DMS53 (cell line): ENCODE measurements at regions not wholly inside any gene's neighbourhood (a gene's known extent, or its start where the extent isn't known, plus 50 kb on each side); places are given as distances from the start of the nearest gene placed in this dataset.
"Not testable (repeated sequence)": the region's sequence is repeated elsewhere in the genome, so short reads cannot be mapped to it uniquely, and the experiment has no call there.

Experiments used
- DNase-seq: peaks from one replicate; lab custom pipeline; 2025; lab: John Stamatoyannopoulos, UW

DNA sequence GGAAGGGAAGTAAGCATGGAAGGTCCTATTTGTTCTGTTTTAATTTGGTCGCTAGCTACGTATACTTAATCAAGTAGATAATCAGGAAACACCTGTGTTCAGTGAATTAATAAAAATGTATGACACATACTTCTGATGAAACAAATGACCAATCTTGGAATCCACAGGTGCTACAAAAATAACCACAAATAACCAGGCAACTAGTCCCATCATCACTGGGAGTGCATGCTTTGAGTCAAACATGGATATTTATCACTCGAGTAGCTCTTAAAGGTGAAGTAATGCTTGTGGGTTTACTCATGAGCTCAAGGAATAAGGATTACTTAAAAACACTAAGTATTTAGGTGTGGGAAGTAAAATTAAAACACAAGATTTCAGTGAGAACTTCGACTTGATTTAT, 285.6 kb upstream of the ID4 start:
- DNase-seq, result no peak

GRCh38 chr6:19552076-19552475, 285.1 kb upstream of the ID4 start:
- DNase-seq, result no peak

GRCh38 chr6:19552588-19552987, 284.6 kb upstream of the ID4 start:
- no peak for DNase-seq

GRCh38 chr6:19554356-19555225, 282.6 kb upstream of the ID4 start:
- DNase-seq, result peak; percentile 20

DNA sequence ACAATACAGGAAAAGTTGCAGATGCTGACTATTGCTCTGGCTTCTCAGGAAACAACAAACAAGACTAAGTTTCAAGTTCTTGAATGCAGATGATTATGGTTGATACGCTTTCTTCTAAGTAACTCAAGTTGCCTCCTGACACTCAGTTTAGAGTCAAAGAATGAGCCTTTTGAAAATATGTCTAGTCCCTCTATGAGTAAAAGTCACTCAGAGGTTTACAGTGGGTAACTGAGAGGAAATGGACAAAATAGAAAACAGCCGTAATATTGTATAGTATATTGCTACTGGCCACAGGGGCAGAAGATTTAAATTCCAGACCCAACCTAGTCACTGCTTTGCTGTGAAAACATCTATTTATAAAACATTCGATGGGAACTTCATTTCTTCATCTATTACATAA, 280.0 kb upstream of the ID4 start:
- DNase-seq, result no peak

DNA sequence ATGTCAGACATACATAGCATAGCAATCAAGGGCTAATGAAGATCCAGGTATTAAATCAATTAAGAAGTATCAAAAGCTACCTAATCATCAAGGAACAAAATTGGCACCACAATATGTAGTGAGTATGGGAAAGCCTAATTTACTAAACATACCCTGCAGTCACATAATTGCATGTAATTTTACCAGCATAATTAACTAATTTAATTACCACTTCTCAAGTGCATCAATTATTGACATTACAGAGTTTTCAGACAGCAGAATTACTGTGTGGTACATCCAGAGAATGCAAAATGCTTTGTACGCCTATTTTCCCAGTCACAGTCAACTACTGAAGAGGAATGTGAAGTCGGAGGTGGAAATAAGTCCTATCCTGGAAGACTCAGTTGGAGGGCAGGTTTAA, 279.0 kb upstream of the ID4 start:
- no peak for DNase-seq

GRCh38 chr6:19558934-19559333, 278.2 kb upstream of the ID4 start:
- no peak for DNase-seq

DNA sequence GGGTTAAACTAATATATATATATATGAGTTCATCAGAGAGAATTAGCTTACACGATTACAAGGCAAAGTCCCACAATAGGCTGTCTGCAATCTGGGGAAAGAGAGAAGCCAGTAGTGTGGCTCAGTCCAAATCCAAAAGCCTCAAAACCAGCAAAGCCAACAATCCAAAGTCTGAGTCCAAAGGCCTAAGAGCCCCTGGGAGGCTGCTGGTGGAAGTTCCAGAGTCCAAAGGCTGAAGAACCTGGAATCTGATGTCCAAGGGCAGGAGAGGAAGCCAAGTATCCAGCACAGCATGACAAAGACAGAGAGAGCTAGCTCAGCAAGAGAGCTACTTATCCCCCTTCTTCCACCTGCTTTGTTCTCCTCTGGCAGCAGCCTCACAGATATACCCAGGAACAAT, 274.7 kb upstream of the ID4 start:
- DNase-seq, result no peak

DNA sequence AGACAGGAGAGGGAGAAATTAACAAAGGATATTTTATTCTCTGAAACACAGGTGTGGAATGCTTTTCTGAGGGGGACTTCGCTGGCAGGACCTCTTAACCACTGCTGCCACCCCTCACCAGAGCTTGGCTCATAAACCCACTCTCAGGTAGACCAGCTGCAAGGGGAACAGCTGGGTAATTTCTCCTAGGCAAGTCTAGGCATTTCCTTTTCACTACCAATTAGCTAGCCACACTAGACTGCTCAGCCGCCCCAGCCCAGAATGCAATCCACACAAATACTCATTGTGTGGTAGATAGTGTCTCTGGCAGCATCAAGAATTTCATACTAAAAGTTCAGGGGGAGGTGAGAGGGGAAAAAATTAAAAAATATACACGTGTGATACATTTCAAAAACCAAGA, 267.6 kb upstream of the ID4 start:
- DNase-seq, result no peak

DNA sequence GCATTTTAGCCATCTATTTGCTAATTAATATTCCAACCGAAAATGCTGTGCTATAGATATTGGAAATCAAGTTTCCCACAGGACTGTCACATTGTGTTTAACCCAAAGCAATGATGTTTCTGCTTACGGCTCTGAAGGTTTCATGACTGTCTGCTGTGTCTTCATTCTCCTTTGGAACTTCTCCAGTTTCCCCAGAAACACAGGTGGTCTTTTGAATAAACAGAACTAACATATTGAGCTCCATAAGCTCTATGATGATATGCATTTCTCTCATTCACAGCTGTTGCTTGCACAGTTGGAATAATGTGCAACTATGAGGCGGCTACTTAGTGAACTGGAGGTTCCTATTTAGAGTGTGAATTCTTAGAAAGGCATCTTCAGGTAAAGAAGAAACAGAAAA, 266.0 kb upstream of the ID4 start:
- DNase-seq, result no peak

DNA sequence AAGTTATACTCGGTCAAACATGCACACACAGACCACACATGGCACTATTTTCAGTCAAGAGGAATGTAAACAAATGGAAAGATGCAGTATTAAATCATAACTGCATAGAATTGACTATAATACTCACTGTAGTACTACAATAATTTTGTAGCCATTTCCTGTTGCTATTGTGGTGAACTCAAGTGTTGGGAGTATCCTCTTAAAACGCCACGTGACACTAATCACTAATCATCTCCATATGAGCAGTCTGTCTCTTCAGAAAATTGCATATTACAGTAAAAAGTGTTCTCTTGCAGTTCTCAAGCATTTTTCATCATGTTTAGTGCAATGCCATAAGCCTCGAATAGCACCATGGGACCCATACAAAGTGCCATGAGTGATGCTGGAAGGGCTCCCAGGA, 258.7 kb upstream of the ID4 start:
- DNase-seq, result peak; percentile 5

GRCh38 chr6:19584207-19584606, 253.0 kb upstream of the ID4 start:
- not testable (repeated sequence) for DNase-seq

DNA sequence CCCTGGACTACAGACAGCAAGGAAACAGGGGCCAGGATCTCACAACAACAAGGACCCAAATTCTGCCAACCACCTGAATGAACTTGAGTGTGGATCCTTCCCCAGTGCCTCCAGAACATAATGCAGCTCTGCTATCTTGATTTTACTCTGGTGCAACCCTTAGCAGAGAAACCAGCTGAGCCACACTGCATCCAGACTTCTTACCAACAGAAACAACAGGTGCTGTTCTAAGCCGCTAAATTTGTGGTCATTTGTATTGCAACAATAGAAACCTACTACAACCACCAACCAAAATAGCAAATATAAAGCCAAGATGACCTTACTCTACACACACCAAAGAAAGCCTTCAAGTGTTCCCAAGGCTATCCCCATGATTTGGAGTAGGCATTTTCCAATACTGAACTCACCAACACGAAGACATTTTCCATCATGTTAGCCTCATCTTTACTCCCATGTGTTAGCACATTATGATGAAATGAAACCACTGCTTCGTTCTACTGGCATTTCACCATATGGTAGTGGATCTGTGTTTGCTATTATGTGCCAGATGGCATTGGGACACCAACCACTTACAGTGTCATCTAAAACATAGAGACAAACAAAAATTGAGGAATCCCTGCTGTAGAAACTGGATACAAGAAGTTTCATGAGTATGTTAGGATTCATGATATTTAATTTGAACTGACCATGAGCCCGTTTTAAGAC, 249.8 kb upstream of the ID4 start:
- peak; percentile 23 for DNase-seq

DNA sequence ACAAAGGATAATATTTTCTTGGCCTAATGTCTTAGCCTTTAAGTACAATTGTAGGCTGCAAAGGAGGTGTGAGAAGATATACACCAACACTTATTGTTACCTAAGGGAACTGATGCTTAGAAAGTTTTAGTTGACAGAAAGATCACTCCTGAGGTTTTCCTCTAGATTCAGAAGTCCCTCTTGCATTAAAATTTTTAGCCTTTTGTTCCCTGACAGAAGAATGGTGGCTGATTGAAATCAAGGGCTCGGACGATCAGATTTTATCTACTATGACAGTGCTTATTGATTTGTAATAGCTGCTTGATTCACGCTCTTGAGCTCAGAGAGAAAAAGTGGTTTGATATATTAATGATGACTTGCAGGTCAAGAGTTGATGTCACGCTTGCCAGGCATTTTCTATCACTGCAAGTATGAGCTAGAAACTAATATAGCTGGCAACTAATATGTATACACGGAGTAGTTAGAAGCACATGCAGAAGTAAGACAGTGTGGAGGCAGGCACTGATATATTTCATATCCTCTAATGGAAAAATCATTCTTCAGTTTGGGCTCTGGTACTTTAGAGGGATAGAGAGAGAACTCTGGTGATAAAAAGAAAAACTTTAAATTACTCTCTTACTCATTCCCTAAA, 246.6 kb upstream of the ID4 start:
- no peak for DNase-seq

GRCh38 chr6:19597809-19598320, 239.3 kb upstream of the ID4 start:
- DNase-seq, result no peak

DNA sequence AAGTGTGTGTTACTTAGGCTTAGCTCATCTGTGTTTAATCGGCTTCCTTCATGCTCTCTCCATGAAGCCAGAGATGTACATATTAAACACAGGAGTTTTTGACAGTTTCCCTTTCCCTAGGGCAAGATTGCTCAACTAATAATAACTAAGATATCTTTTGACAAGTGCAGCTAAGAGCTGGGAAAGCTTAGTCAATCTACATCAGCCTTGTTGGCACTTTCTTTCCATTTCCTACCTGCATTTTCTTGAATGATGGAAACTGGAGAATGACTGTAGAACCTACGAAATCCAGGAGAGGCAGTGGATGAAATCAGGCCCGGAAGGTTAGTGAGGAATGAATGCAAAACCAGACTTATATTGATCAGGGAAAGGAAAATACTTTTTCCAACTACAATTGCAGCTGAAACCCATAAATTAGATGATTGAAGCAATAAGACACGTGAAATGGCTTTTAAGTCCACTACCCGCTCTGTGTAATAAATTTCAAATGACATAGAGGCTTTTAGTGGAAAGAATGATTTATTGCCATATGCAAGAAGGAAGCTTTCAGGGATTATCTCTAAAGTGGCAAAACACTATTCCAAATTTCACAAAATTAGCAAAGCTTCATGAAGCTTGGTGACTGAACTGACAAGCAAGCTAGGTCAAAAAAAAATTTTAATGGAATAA, 237.2 kb upstream of the ID4 start:
- no peak for DNase-seq

- DNase-seq, result no peak
Measured at GRCh38 chr6:19602434-19603013, 234.6 kb upstream of the ID4 start.

DNA sequence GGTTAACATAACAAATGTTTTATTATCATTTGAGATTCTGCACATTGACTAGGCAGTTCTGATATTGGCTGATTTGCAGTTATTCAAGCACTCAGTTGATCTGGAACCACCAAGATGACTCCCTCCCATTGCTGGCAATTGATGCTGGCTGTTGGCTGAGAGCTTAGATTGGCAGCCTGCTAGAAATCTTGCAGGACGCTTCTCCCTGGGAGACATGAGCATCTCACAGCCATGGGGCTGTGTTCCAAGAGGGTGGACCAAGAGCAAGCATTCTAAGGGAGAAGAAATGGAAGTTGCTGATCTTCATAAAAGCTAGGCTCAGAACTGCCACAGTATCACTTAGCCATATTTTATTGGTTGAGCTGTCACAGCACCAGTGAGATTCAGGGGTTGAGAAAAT, 233.4 kb upstream of the ID4 start:
- no peak for DNase-seq

- DNase-seq, result no peak
Measured at GRCh38 chr6:19605624-19606023, 231.5 kb upstream of the ID4 start.

DNA sequence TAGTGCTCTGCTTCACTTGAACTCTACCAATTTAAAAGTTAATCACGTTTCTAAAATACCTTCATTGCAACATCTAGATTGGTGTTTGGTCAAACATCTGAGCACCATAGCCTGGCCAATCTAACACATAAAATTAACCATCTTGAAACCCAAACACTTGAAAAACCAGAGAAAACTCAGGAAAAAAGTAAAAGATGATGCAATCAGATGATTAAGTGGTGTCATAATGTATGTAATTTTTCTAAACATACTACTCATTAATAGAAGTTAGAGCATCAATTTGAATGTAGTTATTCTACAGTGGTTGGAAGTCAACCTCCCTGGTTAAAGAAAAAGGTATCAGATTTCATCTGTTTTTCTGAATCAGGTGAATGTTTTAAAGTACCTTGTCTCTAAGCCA, 228.6 kb upstream of the ID4 start:
- no peak for DNase-seq

- DNase-seq, result no peak
Measured at GRCh38 chr6:19609972-19610641, 227.1 kb upstream of the ID4 start.
